HL-60 (cell line): ENCODE measurements at regions not wholly inside any gene's neighbourhood (a gene's known extent, or its start where the extent isn't known, plus 50 kb on each side); places are given as distances from the start of the nearest gene placed in this dataset.

Experiments used
- DNase-seq, 2 experiments: peaks; one replicate each; pipeline ENCODE4 v3.0.0-alpha.2; 2010 to 2020; ENCODE audit warnings: low read depth in 1 of 2, low spot score in 1 of 2
- H3K27ac ChIP-seq: fragments of 250-450 bp; sonication (Bioruptor Pico); replicated peaks from 2 replicates; pipeline ENCODE4 v1.5.1; 2020; ENCODE audit warnings: mild to moderate bottlenecking, moderate library complexity
- H3K27me3 ChIP-seq: fragments of 250-450 bp; sonication (Bioruptor Pico); 2 replicates; pipeline ENCODE4 v1.5.1; 2021; ENCODE audit warnings: mild to moderate bottlenecking, moderate library complexity; ENCODE audit not compliant: insufficient read depth, poor library complexity, severe bottlenecking
- H3K4me3 ChIP-seq: replicated peaks from 2 replicates; pipeline ENCODE4 v1.5.1; 2011; ENCODE audit warnings: mild to moderate bottlenecking, control low read depth, low read length; ENCODE audit not compliant: insufficient read depth
- CTCF ChIP-seq: IDR thresholded peaks from one replicate; pipeline ENCODE4 v1.5.1; 2011; ENCODE audit warnings: low read length, control low read depth, inconsistent platforms; ENCODE audit not compliant: insufficient read depth
- GABPA ChIP-seq: IDR thresholded peaks from 2 replicates; pipeline ENCODE4 v1.6.1; 2012; ENCODE audit warnings: low read depth
- POLR2AphosphoS5 ChIP-seq: IDR thresholded peaks from 2 replicates; pipeline ENCODE4 v1.6.1; 2012; ENCODE audit warnings: low read depth
- SPI1 ChIP-seq: IDR thresholded peaks from 2 replicates; pipeline ENCODE4 v1.6.1; 2012; ENCODE audit warnings: low read depth, mild to moderate bottlenecking, borderline replicate concordance
- TF ChIP-seq, protein P1 (sequence below): IDR thresholded peaks from 2 replicates; pipeline ENCODE4 v1.6.1; 2012; ENCODE audit warnings: low read depth; ENCODE audit not compliant: insufficient replicate concordance

DNA sequence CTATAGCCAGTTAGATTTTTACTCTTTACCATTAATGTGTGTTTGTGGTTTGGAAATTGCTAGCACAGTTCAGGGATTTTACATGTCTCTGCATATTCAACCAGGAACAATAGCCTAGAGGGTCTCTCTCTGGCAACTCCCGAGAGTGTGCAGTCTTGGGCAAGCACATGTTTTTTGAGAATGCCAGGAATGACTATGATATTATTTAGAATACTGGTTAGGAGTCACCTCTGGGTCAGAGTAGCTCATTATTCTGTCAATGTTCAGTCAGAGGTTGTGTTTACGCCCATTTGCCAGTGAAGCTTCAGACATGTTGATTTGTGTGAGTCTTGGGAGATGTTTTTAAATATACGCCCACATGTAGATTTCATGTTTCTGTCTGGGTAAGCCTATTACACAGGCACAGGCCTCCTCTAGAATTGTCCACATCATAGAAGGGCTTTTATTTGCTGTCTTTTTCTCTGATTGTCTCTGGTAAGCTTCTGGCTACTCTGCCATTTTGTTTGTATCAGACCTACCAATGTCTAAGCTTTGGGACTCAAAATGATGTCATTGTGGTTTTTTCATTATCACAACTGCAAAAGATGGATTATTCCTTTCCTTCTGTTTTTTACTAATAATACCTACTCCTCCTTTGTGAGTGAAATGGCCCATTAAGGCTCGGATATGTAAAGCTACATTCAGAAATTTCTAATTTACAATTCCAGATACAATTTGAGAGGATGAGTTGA, 203.1 kb upstream of the PPFIA2 start:
- TF ChIP-seq SPI1, result no peak
- TF ChIP-seq CTCF, result no peak
- TF ChIP-seq, protein P1, sequence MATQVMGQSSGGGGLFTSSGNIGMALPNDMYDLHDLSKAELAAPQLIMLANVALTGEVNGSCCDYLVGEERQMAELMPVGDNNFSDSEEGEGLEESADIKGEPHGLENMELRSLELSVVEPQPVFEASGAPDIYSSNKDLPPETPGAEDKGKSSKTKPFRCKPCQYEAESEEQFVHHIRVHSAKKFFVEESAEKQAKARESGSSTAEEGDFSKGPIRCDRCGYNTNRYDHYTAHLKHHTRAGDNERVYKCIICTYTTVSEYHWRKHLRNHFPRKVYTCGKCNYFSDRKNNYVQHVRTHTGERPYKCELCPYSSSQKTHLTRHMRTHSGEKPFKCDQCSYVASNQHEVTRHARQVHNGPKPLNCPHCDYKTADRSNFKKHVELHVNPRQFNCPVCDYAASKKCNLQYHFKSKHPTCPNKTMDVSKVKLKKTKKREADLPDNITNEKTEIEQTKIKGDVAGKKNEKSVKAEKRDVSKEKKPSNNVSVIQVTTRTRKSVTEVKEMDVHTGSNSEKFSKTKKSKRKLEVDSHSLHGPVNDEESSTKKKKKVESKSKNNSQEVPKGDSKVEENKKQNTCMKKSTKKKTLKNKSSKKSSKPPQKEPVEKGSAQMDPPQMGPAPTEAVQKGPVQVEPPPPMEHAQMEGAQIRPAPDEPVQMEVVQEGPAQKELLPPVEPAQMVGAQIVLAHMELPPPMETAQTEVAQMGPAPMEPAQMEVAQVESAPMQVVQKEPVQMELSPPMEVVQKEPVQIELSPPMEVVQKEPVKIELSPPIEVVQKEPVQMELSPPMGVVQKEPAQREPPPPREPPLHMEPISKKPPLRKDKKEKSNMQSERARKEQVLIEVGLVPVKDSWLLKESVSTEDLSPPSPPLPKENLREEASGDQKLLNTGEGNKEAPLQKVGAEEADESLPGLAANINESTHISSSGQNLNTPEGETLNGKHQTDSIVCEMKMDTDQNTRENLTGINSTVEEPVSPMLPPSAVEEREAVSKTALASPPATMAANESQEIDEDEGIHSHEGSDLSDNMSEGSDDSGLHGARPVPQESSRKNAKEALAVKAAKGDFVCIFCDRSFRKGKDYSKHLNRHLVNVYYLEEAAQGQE, result no peak
- TF ChIP-seq GABPA, result no peak
- TF ChIP-seq POLR2AphosphoS5, result no peak
- Histone ChIP-seq H3K4me3 (no peak overlapping the region), H3K27me3 (no peaks in the 10 kb centered on the region), H3K27ac (no peak overlapping the region)
- DNase-seq, result no peak

- no peak overlapping the region for H3K4me3 ChIP-seq
- no peak for TF ChIP-seq GABPA
- TF ChIP-seq POLR2AphosphoS5, result no peak
- no peak for TF ChIP-seq CTCF
- TF ChIP-seq SPI1, result no peak
- TF ChIP-seq, protein P1, result no peak
- H3K27ac ChIP-seq, result no peak overlapping the region
- peaks cover 3% of the 10 kb centered on the region for H3K27me3 ChIP-seq
- no peak for DNase-seq
Observed at GRCh38 chr12:81958406-81958805, 199.3 kb upstream of the PPFIA2 start.

- DNase-seq, result no peak
- Histone ChIP-seq H3K27me3 (peaks cover 3% of the 10 kb centered on the region), H3K4me3 (no peak overlapping the region), H3K27ac (no peak overlapping the region)
- no peak for TF ChIP-seq GABPA
- TF ChIP-seq POLR2AphosphoS5, result no peak
- no peak for TF ChIP-seq CTCF
Observed at GRCh38 chr12:81957631-81958030, 198.5 kb upstream of the PPFIA2 start.

- no peak for DNase-seq
- H3K27me3 ChIP-seq, result peaks cover 3% of the 10 kb centered on the region
- no peak for TF ChIP-seq CTCF
- no peak for TF ChIP-seq SPI1
- TF ChIP-seq GABPA, result no peak
- TF ChIP-seq, protein P1, result no peak
- no peak for TF ChIP-seq POLR2AphosphoS5
- H3K27ac ChIP-seq, result no peak overlapping the region
- no peak overlapping the region for H3K4me3 ChIP-seq
Observed at GRCh38 chr12:81956468-81956860, 197.3 kb upstream of the PPFIA2 start.
